Natural killer cell (primary cell): ENCODE measurements at regions not wholly inside any gene's neighbourhood (a gene's known extent, or its start where the extent isn't known, plus 50 kb on each side); places are given as distances from the start of the nearest gene placed in this dataset.

ENCODE experiments used
- ATAC-seq, 3 donors: fragments of 150-1000 bp in 2 of 3; fragments of 200-7000 bp in 1 of 3; cut with Tn5 transposase; 1 replicate in 1 of 3; 2 replicates in 2 of 3; pipeline ENCODE4 v1.10.0; 2021; ENCODE audit warnings: mild to moderate bottlenecking in 2 of 3, moderate library complexity in 2 of 3
- DNase-seq, 2 donors: peaks; one replicate each; pipeline versions ENCODE4 v3.0.0 to v3.0.0-alpha.2; 2013 to 2021; ENCODE audit warnings: mixed read lengths in 1 of 2
- H3K27ac ChIP-seq: one replicate; pipeline ENCODE4 v1.5.1; 2013; ENCODE audit warnings: mild to moderate bottlenecking, low read length
- H3K27me3 ChIP-seq: one replicate; pipeline ENCODE4 v1.6.1; 2013; ENCODE audit warnings: low read length; ENCODE audit not compliant: control insufficient read depth, insufficient read depth
- H3K36me3 ChIP-seq: one replicate; pipeline ENCODE4 v1.6.1; 2013; ENCODE audit warnings: low read length; ENCODE audit not compliant: control insufficient read depth, insufficient read depth
- H3K4me1 ChIP-seq: one replicate; pipeline ENCODE4 v1.6.1; 2013; ENCODE audit warnings: low read length; ENCODE audit not compliant: control insufficient read depth, insufficient read depth
- H3K4me3 ChIP-seq: one replicate; pipeline ENCODE4 v1.5.1; 2013; ENCODE audit warnings: low read length
- H3K9me3 ChIP-seq: one replicate; pipeline ENCODE4 v1.6.1; 2013; ENCODE audit warnings: low read length; ENCODE audit not compliant: control insufficient read depth, insufficient read depth
- H3K27ac Mint-ChIP-seq, 2 donors: one replicate each; pipeline ENCODE4 v1.8.0; 2022; ENCODE audit warnings: mild to moderate bottlenecking in 2 of 2, mixed read lengths in 2 of 2, moderate library complexity in 1 of 2
- H3K27me3 Mint-ChIP-seq, 2 donors: one replicate each; pipeline ENCODE4 v1.8.0; 2022; ENCODE audit warnings: low read depth in 2 of 2, mixed read lengths in 2 of 2
- H3K36me3 Mint-ChIP-seq: one replicate; pipeline ENCODE4 v1.8.0; 2022; ENCODE audit warnings: mixed read lengths
- H3K4me1 Mint-ChIP-seq, 2 donors: one replicate each; pipeline ENCODE4 v1.8.0; 2022; ENCODE audit warnings: mixed read lengths in 2 of 2
- H3K4me3 Mint-ChIP-seq: one replicate; pipeline ENCODE4 v1.8.0; 2022; ENCODE audit warnings: mild to moderate bottlenecking, moderate library complexity, mixed read lengths
- H3K9me3 Mint-ChIP-seq, 2 donors: one replicate each; pipeline ENCODE4 v1.8.0; 2022; ENCODE audit warnings: mixed read lengths in 2 of 2
- WGBS: methylation state at CpG from one replicate; pipeline ENCODE4 v1.1.7; 2013; ENCODE audit warnings: missing lambda C conversion rate; ENCODE audit not compliant: insufficient coverage; 5-methylcytosine and 5-hydroxymethylcytosine counted together
- intact Hi-C: fragments of 100-400 bp; cut with micrococcal nuclease; formaldehyde crosslinking; loops from one replicate; pipeline ENCODE4 v1.14.2; 2022
- TF ChIP-seq, protein P1 (sequence below): fragments of 200-600 bp; IDR thresholded peaks from one replicate; pipeline ENCODE4 v1.8.0; 2022; ENCODE audit warnings: antibody characterized with exemption

DNA sequence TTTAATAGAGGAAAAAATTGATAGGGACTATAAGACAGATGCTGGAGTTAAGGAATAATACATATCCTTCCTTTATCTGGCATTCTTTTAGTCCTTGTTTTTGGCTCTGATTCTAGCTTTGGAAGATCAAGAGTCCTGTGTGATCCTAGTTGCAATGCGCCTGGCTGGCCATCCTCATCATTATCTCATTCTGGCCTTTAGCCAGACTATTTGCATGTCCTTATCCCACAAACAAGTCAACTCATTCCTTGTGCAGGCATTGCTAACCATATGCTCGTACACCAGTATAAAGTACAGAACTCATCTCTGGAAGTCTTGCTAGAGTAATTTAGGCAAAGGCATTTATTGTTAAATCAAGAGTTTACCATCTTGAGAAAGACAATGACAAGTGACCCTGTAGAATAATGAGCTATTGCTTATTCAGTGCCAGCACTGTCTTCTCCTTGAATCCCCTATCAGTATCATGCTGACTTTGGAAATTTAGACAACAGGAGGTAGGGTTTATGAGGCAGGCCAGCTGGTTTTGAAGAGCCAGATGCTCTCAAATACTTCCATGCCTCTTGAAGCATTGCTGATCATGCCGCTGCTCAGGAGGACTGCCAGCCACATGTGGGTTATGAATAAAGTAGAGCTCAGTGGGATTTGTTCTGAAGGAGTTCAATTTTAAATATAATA is 1730.3 kb upstream of the TENM3 start:
- no peaks in the 10 kb centered on the region for H3K4me1 ChIP-seq
- 82% methylated on average over 2 of the region's 3 CpGs for WGBS
- Mint-ChIP-seq H3K27ac (no peak overlapping the region), H3K27me3 (no peaks in the 10 kb centered on the region), H3K36me3 (peaks cover 7% of the 10 kb centered on the region), H3K4me3 (no peak overlapping the region), H3K9me3 (peaks cover 11 to 23% of the 10 kb centered on the region in 2 donors), H3K4me1 (no peaks in the 10 kb centered on the region)
- H3K4me3 ChIP-seq, result no peak overlapping the region
- no peaks in the 10 kb centered on the region for H3K9me3 ChIP-seq
- no peak overlapping the region for H3K27ac ChIP-seq
- DNase-seq (no peak), ATAC-seq (no peak)
- TF ChIP-seq, protein P1, sequence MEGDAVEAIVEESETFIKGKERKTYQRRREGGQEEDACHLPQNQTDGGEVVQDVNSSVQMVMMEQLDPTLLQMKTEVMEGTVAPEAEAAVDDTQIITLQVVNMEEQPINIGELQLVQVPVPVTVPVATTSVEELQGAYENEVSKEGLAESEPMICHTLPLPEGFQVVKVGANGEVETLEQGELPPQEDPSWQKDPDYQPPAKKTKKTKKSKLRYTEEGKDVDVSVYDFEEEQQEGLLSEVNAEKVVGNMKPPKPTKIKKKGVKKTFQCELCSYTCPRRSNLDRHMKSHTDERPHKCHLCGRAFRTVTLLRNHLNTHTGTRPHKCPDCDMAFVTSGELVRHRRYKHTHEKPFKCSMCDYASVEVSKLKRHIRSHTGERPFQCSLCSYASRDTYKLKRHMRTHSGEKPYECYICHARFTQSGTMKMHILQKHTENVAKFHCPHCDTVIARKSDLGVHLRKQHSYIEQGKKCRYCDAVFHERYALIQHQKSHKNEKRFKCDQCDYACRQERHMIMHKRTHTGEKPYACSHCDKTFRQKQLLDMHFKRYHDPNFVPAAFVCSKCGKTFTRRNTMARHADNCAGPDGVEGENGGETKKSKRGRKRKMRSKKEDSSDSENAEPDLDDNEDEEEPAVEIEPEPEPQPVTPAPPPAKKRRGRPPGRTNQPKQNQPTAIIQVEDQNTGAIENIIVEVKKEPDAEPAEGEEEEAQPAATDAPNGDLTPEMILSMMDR, result no peak
- no peaks in the 10 kb centered on the region for H3K27me3 ChIP-seq
- no peaks in the 10 kb centered on the region for H3K36me3 ChIP-seq
- intact Hi-C loops, result no loop called here

DNA sequence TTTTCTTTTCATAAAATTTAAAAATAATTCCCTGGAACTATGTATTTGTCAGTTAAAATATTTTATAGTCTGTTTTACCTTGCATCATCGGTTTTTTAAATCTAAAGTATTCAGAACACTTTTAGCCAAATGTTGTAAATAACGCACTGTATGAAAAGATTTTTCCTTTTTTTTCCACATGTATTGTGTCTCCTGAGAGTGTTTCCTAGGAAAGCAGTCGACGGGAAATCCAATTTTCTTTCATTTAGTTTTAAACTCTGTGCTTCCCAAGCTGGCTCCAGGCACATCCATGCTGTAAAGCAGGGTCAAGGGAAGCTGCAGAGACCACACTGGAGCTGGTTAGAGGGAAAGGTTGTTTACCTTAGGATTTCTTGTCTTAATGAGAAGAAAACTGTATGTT is 1724.3 kb upstream of the TENM3 start:
- H3K27ac ChIP-seq, result no peak overlapping the region
- WGBS, result 78% methylated on average over 3 of the region's 4 CpGs
- DNase-seq, result no peak
- TF ChIP-seq, protein P1, result no peak
- no peak overlapping the region for H3K4me3 Mint-ChIP-seq
- no peaks in the 10 kb centered on the region for H3K27me3 Mint-ChIP-seq
- no peaks in the 10 kb centered on the region for H3K36me3 Mint-ChIP-seq
- H3K4me1 ChIP-seq, result no peaks in the 10 kb centered on the region
- H3K36me3 ChIP-seq, result no peaks in the 10 kb centered on the region
- no peak overlapping the region for H3K4me3 ChIP-seq
- no peaks in the 10 kb centered on the region for H3K27me3 ChIP-seq
- H3K9me3 Mint-ChIP-seq, result peaks cover 11 to 13% of the 10 kb centered on the region in 2 donors
- H3K27ac Mint-ChIP-seq, result no peak overlapping the region
- intact Hi-C loops, result no loop called here
- no peak for ATAC-seq
- H3K9me3 ChIP-seq, result no peaks in the 10 kb centered on the region
- no peaks in the 10 kb centered on the region for H3K4me1 Mint-ChIP-seq

- Mint-ChIP-seq H3K36me3 (no peaks in the 10 kb centered on the region), H3K4me3 (no peak overlapping the region), H3K27ac (no peak overlapping the region), H3K27me3 (no peaks in the 10 kb centered on the region), H3K4me1 (no peaks in the 10 kb centered on the region), H3K9me3 (peaks cover 7 to 14% of the 10 kb centered on the region in 2 donors)
- Histone ChIP-seq H3K4me3 (no peak overlapping the region), H3K27ac (no peak overlapping the region), H3K27me3 (no peaks in the 10 kb centered on the region), H3K9me3 (no peaks in the 10 kb centered on the region), H3K36me3 (no peaks in the 10 kb centered on the region), H3K4me1 (no peaks in the 10 kb centered on the region)
- WGBS, result 72% methylated on average over 5 of the region's 5 CpGs
- ATAC-seq, result no peak
- TF ChIP-seq, protein P1, result no peak
- DNase-seq, result no peak
- intact Hi-C loops, result no loop called here
Observed at GRCh38 chr4:180521181-180521580, 1722.0 kb upstream of the TENM3 start.

DNA sequence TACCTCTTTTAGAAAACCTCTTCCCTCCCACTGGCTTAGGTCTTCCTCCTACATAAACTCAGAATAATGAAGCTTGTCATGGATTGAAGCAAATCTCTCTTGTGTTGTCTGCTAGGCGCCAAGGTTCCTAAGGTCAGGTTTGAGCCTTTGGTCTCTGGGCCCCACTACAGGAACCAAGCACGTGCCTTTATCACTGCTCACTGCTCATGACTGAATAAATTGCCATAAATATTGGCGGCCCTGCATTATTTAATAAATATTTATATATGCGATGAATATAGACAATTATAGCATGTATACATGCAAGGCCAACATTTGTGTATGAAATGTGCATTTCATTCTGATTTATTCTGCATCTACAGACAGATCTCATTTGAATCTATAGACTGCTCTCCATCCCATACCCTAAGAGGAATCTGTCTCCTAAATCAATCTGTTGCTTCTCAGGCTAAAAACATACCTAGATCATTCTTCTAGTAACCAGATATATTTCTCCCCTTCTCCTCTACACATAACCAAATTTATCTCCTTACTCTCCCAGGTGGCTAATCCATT is 1717.6 kb upstream of the TENM3 start:
- TF ChIP-seq, protein P1, result no peak
- ATAC-seq (no peak), DNase-seq (no peak)
- Mint-ChIP-seq H3K4me3 (no peak overlapping the region), H3K4me1 (no peaks in the 10 kb centered on the region), H3K9me3 (peaks cover 8 to 13% of the 10 kb centered on the region in 2 donors), H3K36me3 (no peaks in the 10 kb centered on the region), H3K27me3 (no peaks in the 10 kb centered on the region), H3K27ac (no peak overlapping the region)
- Histone ChIP-seq H3K9me3 (no peaks in the 10 kb centered on the region), H3K4me3 (no peak overlapping the region), H3K27ac (no peak overlapping the region), H3K4me1 (no peaks in the 10 kb centered on the region), H3K36me3 (no peaks in the 10 kb centered on the region), H3K27me3 (no peaks in the 10 kb centered on the region)
- 85% methylated on average over 2 of the region's 4 CpGs for WGBS
- intact Hi-C loops, result no loop called here
